KOPT-K1 (cell line): ENCODE measurements at regions not wholly inside any gene's neighbourhood (a gene's known extent, or its start where the extent isn't known, plus 50 kb on each side); places are given as distances from the start of the nearest gene placed in this dataset.
"Not testable (repeated sequence)": the region's sequence is repeated elsewhere in the genome, so short reads cannot be mapped to it uniquely, and the experiment has no call there.

ENCODE experiments used
- H3K27ac ChIP-seq: fragments of 200-600 bp; sonication (generic); 2 replicates; pipeline ENCODE4 v1.5.1; 2016; ENCODE audit warnings: antibody characterized with exemption, mild to moderate bottlenecking, low read depth, low read length; ENCODE audit not compliant: poor library complexity, severe bottlenecking
- H3K36me3 ChIP-seq: fragments of 200-600 bp; sonication (generic); 2 replicates; pipeline ENCODE4 v1.5.1; 2017; ENCODE audit warnings: antibody characterized with exemption, mild to moderate bottlenecking, low read length, moderate library complexity; ENCODE audit not compliant: insufficient read depth
- H3K9me3 ChIP-seq: fragments of 200-600 bp; sonication (generic); 2 replicates; pipeline ENCODE4 v1.5.1; 2017; ENCODE audit warnings: antibody characterized with exemption, low read length, mild to moderate bottlenecking; ENCODE audit not compliant: insufficient read depth, poor library complexity, severe bottlenecking

- Histone ChIP-seq H3K27ac (no peak overlapping the region), H3K36me3 (no peaks in the 10 kb centered on the region), H3K9me3 (no peaks in the 10 kb centered on the region)
Observed at GRCh38 chr12:70049596-70050360, 193.5 kb upstream of the CNOT2 start.

GRCh38 chr12:70052476-70052875 is 190.8 kb upstream of the CNOT2 start:
- Histone ChIP-seq H3K36me3 (no peaks in the 10 kb centered on the region), H3K27ac (no peak overlapping the region), H3K9me3 (no peaks in the 10 kb centered on the region)

- Histone ChIP-seq H3K9me3 (no peaks in the 10 kb centered on the region), H3K27ac (no peak overlapping the region), H3K36me3 (no peaks in the 10 kb centered on the region)
Observed at GRCh38 chr12:70052931-70053497, 190.2 kb upstream of the CNOT2 start.

GRCh38 chr12:70059373-70059772 is 183.9 kb upstream of the CNOT2 start:
- Histone ChIP-seq H3K9me3 (no peaks in the 10 kb centered on the region), H3K36me3 (no peaks in the 10 kb centered on the region), H3K27ac (no peak overlapping the region)

GRCh38 chr12:70060634-70061033 is 182.6 kb upstream of the CNOT2 start:
- no peaks in the 10 kb centered on the region for H3K9me3 ChIP-seq
- no peaks in the 10 kb centered on the region for H3K36me3 ChIP-seq
- H3K27ac ChIP-seq, result no peak overlapping the region

- H3K27ac ChIP-seq, result no peak overlapping the region
- no peaks in the 10 kb centered on the region for H3K9me3 ChIP-seq
Observed at GRCh38 chr12:70068743-70069142, 174.5 kb upstream of the CNOT2 start.

GRCh38 chr12:70069221-70070105 is 173.8 kb upstream of the CNOT2 start:
- Histone ChIP-seq H3K36me3 (no peaks in the 10 kb centered on the region), H3K27ac (no peak overlapping the region), H3K9me3 (no peaks in the 10 kb centered on the region)

More at GRCh38 chr12:70068743-70069142, 174.5 kb upstream of the CNOT2 start:
- H3K36me3 ChIP-seq, result no peaks in the 10 kb centered on the region

- Histone ChIP-seq H3K27ac (no peak overlapping the region), H3K36me3 (no peaks in the 10 kb centered on the region), H3K9me3 (no peaks in the 10 kb centered on the region)
Observed at GRCh38 chr12:70070494-70071007, 172.7 kb upstream of the CNOT2 start.

GRCh38 chr12:70074510-70074909 is 168.7 kb upstream of the CNOT2 start:
- no peaks in the 10 kb centered on the region for H3K36me3 ChIP-seq
- no peaks in the 10 kb centered on the region for H3K9me3 ChIP-seq
- no peak overlapping the region for H3K27ac ChIP-seq

GRCh38 chr12:70077441-70077840 is 165.8 kb upstream of the CNOT2 start:
- Histone ChIP-seq H3K36me3 (no peaks in the 10 kb centered on the region), H3K9me3 (no peaks in the 10 kb centered on the region), H3K27ac (no peak overlapping the region)

GRCh38 chr12:70078161-70078560 is 165.1 kb upstream of the CNOT2 start:
- Histone ChIP-seq H3K27ac (no peak overlapping the region), H3K9me3 (no peaks in the 10 kb centered on the region), H3K36me3 (no peaks in the 10 kb centered on the region)

GRCh38 chr12:70080566-70080965 is 162.7 kb upstream of the CNOT2 start:
- Histone ChIP-seq H3K27ac (no peak overlapping the region), H3K9me3 (no peaks in the 10 kb centered on the region), H3K36me3 (no peaks in the 10 kb centered on the region)

- no peaks in the 10 kb centered on the region for H3K9me3 ChIP-seq
- no peaks in the 10 kb centered on the region for H3K36me3 ChIP-seq
- no peak overlapping the region for H3K27ac ChIP-seq
Observed at GRCh38 chr12:70082997-70083676, 160.1 kb upstream of the CNOT2 start.

GRCh38 chr12:70083677-70084020 is 159.6 kb upstream of the CNOT2 start:
- H3K9me3 ChIP-seq, result no peaks in the 10 kb centered on the region
- H3K27ac ChIP-seq, result no peak overlapping the region
- no peaks in the 10 kb centered on the region for H3K36me3 ChIP-seq

GRCh38 chr12:70086372-70086771 is 156.9 kb upstream of the CNOT2 start:
- H3K9me3 ChIP-seq, H3K27ac ChIP-seq, H3K36me3 ChIP-seq: not testable (repeated sequence)
